ENCODE measurements at regions not wholly inside any gene's neighbourhood (a gene's known extent, or its start where the extent isn't known, plus 50 kb on each side); places are given as distances from the start of the nearest gene placed in this dataset.

GRCh38 chr6:163808871-163809270 lies 394.4 kb downstream of the QKI start:
- TF ChIP-seq, protein P1, sequence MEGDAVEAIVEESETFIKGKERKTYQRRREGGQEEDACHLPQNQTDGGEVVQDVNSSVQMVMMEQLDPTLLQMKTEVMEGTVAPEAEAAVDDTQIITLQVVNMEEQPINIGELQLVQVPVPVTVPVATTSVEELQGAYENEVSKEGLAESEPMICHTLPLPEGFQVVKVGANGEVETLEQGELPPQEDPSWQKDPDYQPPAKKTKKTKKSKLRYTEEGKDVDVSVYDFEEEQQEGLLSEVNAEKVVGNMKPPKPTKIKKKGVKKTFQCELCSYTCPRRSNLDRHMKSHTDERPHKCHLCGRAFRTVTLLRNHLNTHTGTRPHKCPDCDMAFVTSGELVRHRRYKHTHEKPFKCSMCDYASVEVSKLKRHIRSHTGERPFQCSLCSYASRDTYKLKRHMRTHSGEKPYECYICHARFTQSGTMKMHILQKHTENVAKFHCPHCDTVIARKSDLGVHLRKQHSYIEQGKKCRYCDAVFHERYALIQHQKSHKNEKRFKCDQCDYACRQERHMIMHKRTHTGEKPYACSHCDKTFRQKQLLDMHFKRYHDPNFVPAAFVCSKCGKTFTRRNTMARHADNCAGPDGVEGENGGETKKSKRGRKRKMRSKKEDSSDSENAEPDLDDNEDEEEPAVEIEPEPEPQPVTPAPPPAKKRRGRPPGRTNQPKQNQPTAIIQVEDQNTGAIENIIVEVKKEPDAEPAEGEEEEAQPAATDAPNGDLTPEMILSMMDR (IDR thresholded peaks at IDR 0.05; ENCODE audit: insufficient read depth, low read length, poor library complexity, severe bottlenecking) = no peak
- Histone ChIP-seq H3K4me3 (replicated peaks; ENCODE audit: low read depth, low read length) (no peak overlapping the region), H3K27me3 (replicated peaks; ENCODE audit: control insufficient read depth, insufficient read depth, low read length) (no peaks in the 10 kb centered on the region), H3K36me3 (ENCODE audit: control insufficient read depth, insufficient read depth, low read length) (no peaks in the 10 kb centered on the region)
- no peak for DNase-seq (ENCODE audit: extremely low read depth, insufficient read length)

GRCh38 chr6:163808231-163808630 lies 393.7 kb downstream of the QKI start:
- no peaks in the 10 kb centered on the region for H3K36me3 ChIP-seq (ENCODE audit: control insufficient read depth, insufficient read depth, low read length)
- no peaks in the 10 kb centered on the region for H3K27me3 ChIP-seq (replicated peaks; ENCODE audit: control insufficient read depth, insufficient read depth, low read length)
- DNase-seq (ENCODE audit: extremely low read depth, insufficient read length) = no peak
- H3K4me3 ChIP-seq (replicated peaks; ENCODE audit: low read depth, low read length) = no peak overlapping the region
- TF ChIP-seq, protein P1 (IDR thresholded peaks at IDR 0.05; ENCODE audit: insufficient read depth, low read length, poor library complexity, severe bottlenecking) = no peak

- Histone ChIP-seq H3K27me3 (replicated peaks; ENCODE audit: control insufficient read depth, insufficient read depth, low read length) (no peaks in the 10 kb centered on the region), H3K36me3 (ENCODE audit: control insufficient read depth, insufficient read depth, low read length) (no peaks in the 10 kb centered on the region), H3K4me3 (replicated peaks; ENCODE audit: low read depth, low read length) (no peak overlapping the region)
- DNase-seq (ENCODE audit: extremely low read depth, insufficient read length) = no peak
- TF ChIP-seq, protein P1 (IDR thresholded peaks at IDR 0.05; ENCODE audit: insufficient read depth, low read length, poor library complexity, severe bottlenecking) = no peak
These were observed 392.4 kb downstream of the QKI start for GRCh38 chr6:163806755-163807499.

GRCh38 chr6:163804991-163805390 lies 390.5 kb downstream of the QKI start:
- TF ChIP-seq, protein P1 (IDR thresholded peaks at IDR 0.05; ENCODE audit: insufficient read depth, low read length, poor library complexity, severe bottlenecking) = no peak
- Histone ChIP-seq H3K4me3 (replicated peaks; ENCODE audit: low read depth, low read length) (no peak overlapping the region), H3K27me3 (replicated peaks; ENCODE audit: control insufficient read depth, insufficient read depth, low read length) (no peaks in the 10 kb centered on the region), H3K36me3 (ENCODE audit: control insufficient read depth, insufficient read depth, low read length) (no peaks in the 10 kb centered on the region)
- DNase-seq (ENCODE audit: extremely low read depth, insufficient read length) = no peak

GRCh38 chr6:163802267-163802666 lies 387.7 kb downstream of the QKI start:
- no peak overlapping the region for H3K4me3 ChIP-seq (replicated peaks; ENCODE audit: low read depth, low read length)
- H3K36me3 ChIP-seq (ENCODE audit: control insufficient read depth, insufficient read depth, low read length) = no peaks in the 10 kb centered on the region
- DNase-seq (ENCODE audit: extremely low read depth, insufficient read length) = no peak
- H3K27me3 ChIP-seq (replicated peaks; ENCODE audit: control insufficient read depth, insufficient read depth, low read length) = no peaks in the 10 kb centered on the region
- TF ChIP-seq, protein P1 (IDR thresholded peaks at IDR 0.05; ENCODE audit: insufficient read depth, low read length, poor library complexity, severe bottlenecking) = no peak

Measured in GM06990 (cell line).